K562 (cell line): ENCODE measurements at regions not wholly inside any gene's neighbourhood (a gene's known extent, or its start where the extent isn't known, plus 50 kb on each side); places are given as distances from the start of the nearest gene placed in this dataset.

Source experiments
- ARID3A ChIP-seq: IDR thresholded peaks from 2 replicates; pipeline ENCODE4 v1.6.1; 2012; ENCODE audit warnings: low read depth, low read length, improper control_type of control experiment, borderline replicate concordance
- ETV5 ChIP-seq: sonication (generic); formaldehyde crosslinking; IDR thresholded peaks from 2 replicates; pipeline ENCODE4 v1.4.0; 2020; ENCODE audit warnings: low read depth, mild to moderate bottlenecking, missing genetic modification reagents
- NELFE ChIP-seq: IDR thresholded peaks from 2 replicates; pipeline ENCODE4 v1.6.1; 2011; ENCODE audit warnings: mild to moderate bottlenecking; ENCODE audit not compliant: insufficient read depth, insufficient read length
- PHB ChIP-seq: fragments of 250-450 bp; sonication (Bioruptor Pico); IDR thresholded peaks from 2 replicates; pipeline ENCODE4 v1.5.0; 2021
- RFX5 ChIP-seq: IDR thresholded peaks from 2 replicates; pipeline ENCODE4 v1.6.1; 2011; ENCODE audit warnings: low read depth, mild to moderate bottlenecking, improper control_type of control experiment, low read length
- STAT5A ChIP-seq: IDR thresholded peaks from 2 replicates; pipeline ENCODE4 v1.6.1; 2012; ENCODE audit warnings: low read length, inconsistent platforms, borderline replicate concordance
- TFE3 ChIP-seq: fragments of 450-650 bp; formaldehyde crosslinking; IDR thresholded peaks from 2 replicates; pipeline ENCODE4 v1.4.0; 2020; ENCODE audit warnings: mild to moderate bottlenecking, mixed read lengths
- TGIF2 ChIP-seq: sonication (generic); formaldehyde crosslinking; IDR thresholded peaks from 2 replicates; pipeline ENCODE4 v1.8.1; 2022; ENCODE audit warnings: mild to moderate bottlenecking, missing genetic modification reagents, moderate library complexity
- THAP12 ChIP-seq: fragments of 250-450 bp; sonication (Bioruptor Pico); IDR thresholded peaks from 2 replicates; pipeline ENCODE4 v1.9.0; 2021; ENCODE audit warnings: mild to moderate bottlenecking, inconsistent platforms
- ZBTB12 ChIP-seq: fragments of 250-450 bp; sonication (Bioruptor Pico); IDR thresholded peaks from 2 replicates; pipeline ENCODE4 v1.4.0; 2020
- ZFP91 ChIP-seq: sonication (generic); formaldehyde crosslinking; IDR thresholded peaks from 2 replicates; pipeline ENCODE4 v1.8.0; 2022; ENCODE audit warnings: mild to moderate bottlenecking, missing genetic modification reagents
- ZKSCAN3 ChIP-seq: fragments of 250-450 bp; sonication (Bioruptor Pico); IDR thresholded peaks from 2 replicates; pipeline ENCODE4 v1.4.0; 2020
- ZNF175 ChIP-seq: fragments of 200-800 bp; sonication (Bioruptor generic); IDR thresholded peaks from 2 replicates; pipeline ENCODE4 v1.6.1; 2016; ENCODE audit warnings: low read depth, mild to moderate bottlenecking, missing genetic modification characterization, missing compliant biosample characterization
- ZNF24 ChIP-seq: fragments of 450-650 bp; IDR thresholded peaks from 2 replicates; pipeline ENCODE4 v1.6.1; 2016
- ZNF551 ChIP-seq: fragments of 250-450 bp; sonication (Bioruptor Pico); IDR thresholded peaks from 2 replicates; pipeline ENCODE4 v1.5.0; 2021; ENCODE audit warnings: mild to moderate bottlenecking, moderate library complexity
- ZNF592 ChIP-seq: fragments of 450-650 bp; IDR thresholded peaks from 2 replicates; pipeline ENCODE4 v1.6.1; 2017; ENCODE audit warnings: antibody characterized with exemption, mild to moderate bottlenecking
- ZNF780A ChIP-seq: fragments of 250-450 bp; sonication (Bioruptor Pico); IDR thresholded peaks from 2 replicates; pipeline ENCODE4 v1.5.0; 2021; ENCODE audit warnings: mild to moderate bottlenecking

GRCh38 chr6:143575440-143575839, 63.9 kb upstream of the FUCA2 start (continued):
- TF ChIP-seq ZFP91 (no peak), ZKSCAN3 (CRISPR knock-in tag) (no peak), THAP12 (CRISPR knock-in tag) (no peak), ZNF780A (CRISPR knock-in tag) (no peak), ZNF24 (no peak), ZNF592 (no peak), TFE3 (CRISPR knock-in tag) (no peak), ZNF175 (CRISPR knock-in tag) (no peak), ZNF551 (CRISPR knock-in tag) (no peak), ZBTB12 (CRISPR knock-in tag) (no peak), ETV5 (no peak), STAT5A (no peak), NELFE (no peak), ARID3A (0 out of 2 replicates have a peak, but pooled peaks have one; percentile 63), PHB (no peak), RFX5 (no peak), TGIF2 (no peak)
